Fibroblast of mammary gland (primary cell): ENCODE measurements at regions not wholly inside any gene's neighbourhood (a gene's known extent, or its start where the extent isn't known, plus 50 kb on each side); places are given as distances from the start of the nearest gene placed in this dataset.

Source experiments
- DNase-seq: peaks from one replicate; pipeline ENCODE4 v3.0.0-alpha.2; 2010; ENCODE audit warnings: low read depth
- H3K4me3 ChIP-seq: 2 replicates; pipeline ENCODE4 v1.5.1; 2011; ENCODE audit warnings: low read depth, mild to moderate bottlenecking, low read length, moderate library complexity; ENCODE audit not compliant: control insufficient read depth
- TF ChIP-seq, protein P1 (sequence below): conservative IDR thresholded peaks from 2 replicates; pipeline ENCODE4 v1.5.1; 2011; ENCODE audit warnings: low read depth, low read length, inconsistent platforms; ENCODE audit not compliant: control insufficient read depth, insufficient read depth

GRCh38 chr1:38275960-38276359 lies 229.4 kb upstream of the POU3F1 start:
- TF ChIP-seq, protein P1, sequence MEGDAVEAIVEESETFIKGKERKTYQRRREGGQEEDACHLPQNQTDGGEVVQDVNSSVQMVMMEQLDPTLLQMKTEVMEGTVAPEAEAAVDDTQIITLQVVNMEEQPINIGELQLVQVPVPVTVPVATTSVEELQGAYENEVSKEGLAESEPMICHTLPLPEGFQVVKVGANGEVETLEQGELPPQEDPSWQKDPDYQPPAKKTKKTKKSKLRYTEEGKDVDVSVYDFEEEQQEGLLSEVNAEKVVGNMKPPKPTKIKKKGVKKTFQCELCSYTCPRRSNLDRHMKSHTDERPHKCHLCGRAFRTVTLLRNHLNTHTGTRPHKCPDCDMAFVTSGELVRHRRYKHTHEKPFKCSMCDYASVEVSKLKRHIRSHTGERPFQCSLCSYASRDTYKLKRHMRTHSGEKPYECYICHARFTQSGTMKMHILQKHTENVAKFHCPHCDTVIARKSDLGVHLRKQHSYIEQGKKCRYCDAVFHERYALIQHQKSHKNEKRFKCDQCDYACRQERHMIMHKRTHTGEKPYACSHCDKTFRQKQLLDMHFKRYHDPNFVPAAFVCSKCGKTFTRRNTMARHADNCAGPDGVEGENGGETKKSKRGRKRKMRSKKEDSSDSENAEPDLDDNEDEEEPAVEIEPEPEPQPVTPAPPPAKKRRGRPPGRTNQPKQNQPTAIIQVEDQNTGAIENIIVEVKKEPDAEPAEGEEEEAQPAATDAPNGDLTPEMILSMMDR: no peak
- no peak for DNase-seq
- no peak overlapping the region for H3K4me3 ChIP-seq

GRCh38 chr1:38274974-38275373 lies 228.4 kb upstream of the POU3F1 start:
- no peak overlapping the region for H3K4me3 ChIP-seq
- DNase-seq: peak; percentile 28
- TF ChIP-seq, protein P1: no peak

- no peak overlapping the region for H3K4me3 ChIP-seq
- TF ChIP-seq, protein P1: no peak
- DNase-seq: no peak
Measured at GRCh38 chr1:38273196-38273804, 226.7 kb upstream of the POU3F1 start.

DNA sequence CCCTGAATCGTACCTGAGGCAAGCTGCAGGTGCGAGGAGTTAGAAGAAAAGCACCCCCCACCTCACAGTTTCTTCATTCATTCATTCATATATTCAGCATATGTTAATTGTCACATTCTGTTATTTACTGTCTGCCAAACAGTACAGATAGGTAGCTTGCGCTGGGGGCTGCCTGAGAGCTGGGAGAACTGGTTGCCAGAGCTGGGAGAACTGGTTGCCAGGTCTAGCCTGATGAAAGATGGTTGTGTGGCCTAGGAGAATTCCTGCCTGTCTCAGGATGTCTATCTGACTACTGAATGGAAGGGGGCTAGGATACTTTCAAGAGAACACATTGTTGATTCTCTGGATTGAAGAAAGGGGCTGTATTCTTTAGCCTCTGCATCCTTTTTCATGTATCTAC lies 225.9 kb upstream of the POU3F1 start:
- H3K4me3 ChIP-seq: no peak overlapping the region
- no peak for DNase-seq
- TF ChIP-seq, protein P1: no peak

- H3K4me3 ChIP-seq: no peak overlapping the region
- DNase-seq: no peak
- TF ChIP-seq, protein P1: no peak
Measured at GRCh38 chr1:38270849-38271633, 224.4 kb upstream of the POU3F1 start.

DNA sequence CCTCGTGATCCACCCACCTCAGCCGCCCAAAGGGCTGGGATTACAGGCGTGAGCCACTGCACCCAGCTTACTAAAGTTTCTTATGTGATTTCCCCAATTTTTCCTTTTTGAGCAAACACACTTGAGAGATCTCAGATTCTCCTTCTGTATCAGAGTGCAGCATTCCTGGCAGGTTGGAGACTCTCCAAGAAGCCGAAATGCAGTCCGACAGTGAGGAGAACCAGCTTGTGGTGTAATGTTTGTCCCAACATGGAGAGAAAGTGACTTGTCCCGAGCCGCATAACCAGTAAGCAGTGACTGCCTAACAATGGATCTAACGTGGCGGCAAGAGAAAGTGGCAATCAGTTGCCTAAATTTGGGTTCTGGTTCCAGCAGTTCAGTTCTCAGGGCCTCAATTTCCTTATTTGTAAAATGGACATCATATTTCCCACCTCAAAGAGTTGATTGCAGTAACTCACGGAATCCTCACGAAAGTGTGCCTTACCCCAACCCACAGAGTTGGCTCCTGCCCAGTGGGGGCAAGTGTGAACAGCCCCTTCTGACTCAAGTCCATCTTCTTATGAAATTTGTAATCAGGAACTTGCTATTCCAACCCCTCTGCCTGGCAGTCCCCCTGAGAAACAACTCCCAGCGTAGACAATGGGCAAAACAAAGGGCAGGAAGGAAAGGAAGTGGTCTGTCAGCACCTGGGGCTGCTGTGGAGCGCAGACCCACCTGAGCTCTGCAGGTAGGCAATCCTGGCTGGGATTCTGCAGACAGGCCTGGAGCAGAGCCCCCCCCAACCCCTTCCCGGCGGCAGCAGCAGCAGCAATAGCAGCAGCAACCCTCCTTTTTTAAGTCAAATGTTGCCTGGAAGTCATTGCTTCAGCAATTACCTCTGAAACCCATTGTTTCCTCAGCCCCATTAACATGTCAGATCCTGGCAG lies 223.6 kb upstream of the POU3F1 start:
- no peak for DNase-seq
- no peak overlapping the region for H3K4me3 ChIP-seq
- TF ChIP-seq, protein P1: no peak
